G401.6 (cell line): ENCODE measurements at regions not wholly inside any gene's neighbourhood (a gene's known extent, or its start where the extent isn't known, plus 50 kb on each side); places are given as distances from the start of the nearest gene placed in this dataset.
"Not testable (repeated sequence)": the region's sequence is repeated elsewhere in the genome, so short reads cannot be mapped to it uniquely, and the experiment has no call there.

ENCODE experiments used
- FAIRE-seq: peaks from 2 replicates; lab custom pipeline; 2012; peaks lifted over from hg19 to GRCh38; lab: Jason Lieb, UNC

GRCh38 chr4:126748736-126749135 lies 884.0 kb upstream of the INTU start:
- FAIRE-seq: no peak

- FAIRE-seq: no peak
Observed at GRCh38 chr4:126750723-126751122, 882.0 kb upstream of the INTU start.

GRCh38 chr4:126752126-126752525 lies 880.6 kb upstream of the INTU start:
- FAIRE-seq: no peak

GRCh38 chr4:126752702-126753101 lies 880.1 kb upstream of the INTU start:
- no peak for FAIRE-seq

- FAIRE-seq: no peak
Observed at GRCh38 chr4:126753592-126753991, 879.2 kb upstream of the INTU start.

GRCh38 chr4:126755506-126755905 lies 877.3 kb upstream of the INTU start:
- no peak for FAIRE-seq

GRCh38 chr4:126756050-126756829 lies 876.5 kb upstream of the INTU start:
- FAIRE-seq: no peak

GRCh38 chr4:126757219-126757618 lies 875.5 kb upstream of the INTU start:
- FAIRE-seq: no peak

GRCh38 chr4:126758493-126758892 lies 874.3 kb upstream of the INTU start:
- no peak for FAIRE-seq

- no peak for FAIRE-seq
Observed at GRCh38 chr4:126761947-126762662, 870.7 kb upstream of the INTU start.

GRCh38 chr4:126762663-126763247 lies 870.0 kb upstream of the INTU start:
- FAIRE-seq: no peak

GRCh38 chr4:126766241-126766640 lies 866.5 kb upstream of the INTU start:
- FAIRE-seq: no peak

- FAIRE-seq: no peak
Observed at GRCh38 chr4:126768338-126768737, 864.4 kb upstream of the INTU start.

GRCh38 chr4:126770811-126771553 lies 861.8 kb upstream of the INTU start:
- FAIRE-seq: not testable (repeated sequence)

GRCh38 chr4:126771618-126772017 lies 861.1 kb upstream of the INTU start:
- FAIRE-seq: not testable (repeated sequence)

- no peak for FAIRE-seq
Observed at GRCh38 chr4:126772662-126773061, 860.1 kb upstream of the INTU start.

GRCh38 chr4:126775485-126776106 lies 857.2 kb upstream of the INTU start:
- no peak for FAIRE-seq

- FAIRE-seq: no peak
Observed at GRCh38 chr4:126776361-126776760, 856.4 kb upstream of the INTU start.

GRCh38 chr4:126777649-126778048 lies 855.1 kb upstream of the INTU start:
- FAIRE-seq: no peak

GRCh38 chr4:126778348-126778747 lies 854.4 kb upstream of the INTU start:
- FAIRE-seq: no peak

GRCh38 chr4:126779001-126779400 lies 853.8 kb upstream of the INTU start:
- no peak for FAIRE-seq
